HG02840 (cell line): ENCODE measurements at regions not wholly inside any gene's neighbourhood (a gene's known extent, or its start where the extent isn't known, plus 50 kb on each side); places are given as distances from the start of the nearest gene placed in this dataset.

Experiments
- ATAC-seq: cut with Tn5 transposase; IDR thresholded peaks from one replicate; pipeline ENCODE4 v1.9.1; 2021; ENCODE audit warnings: mild to moderate bottlenecking, moderate library complexity, moderate number of reproducible peaks; ENCODE audit not compliant: unreplicated experiment, low FRiP score

DNA sequence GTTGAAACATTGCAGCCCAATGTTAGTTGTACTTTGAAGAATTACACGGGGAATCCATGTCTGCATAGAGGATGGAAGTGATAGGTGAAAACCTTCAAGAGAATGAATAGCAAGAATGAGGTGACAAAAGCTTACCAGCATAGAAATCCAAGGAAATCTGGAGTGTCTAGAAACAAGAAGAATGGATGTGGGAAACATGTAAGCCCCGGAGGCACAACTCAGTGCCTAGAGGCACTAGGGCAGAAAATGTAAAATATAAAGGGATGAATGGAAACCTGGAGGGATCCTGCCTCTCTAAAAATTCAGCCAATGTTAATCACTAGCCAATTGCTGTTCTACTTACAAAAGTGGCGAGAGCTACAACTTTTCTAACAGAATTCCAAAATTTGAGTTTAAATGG is 619.0 kb downstream of the TBL1XR1 start:
- ATAC-seq: no peak

DNA sequence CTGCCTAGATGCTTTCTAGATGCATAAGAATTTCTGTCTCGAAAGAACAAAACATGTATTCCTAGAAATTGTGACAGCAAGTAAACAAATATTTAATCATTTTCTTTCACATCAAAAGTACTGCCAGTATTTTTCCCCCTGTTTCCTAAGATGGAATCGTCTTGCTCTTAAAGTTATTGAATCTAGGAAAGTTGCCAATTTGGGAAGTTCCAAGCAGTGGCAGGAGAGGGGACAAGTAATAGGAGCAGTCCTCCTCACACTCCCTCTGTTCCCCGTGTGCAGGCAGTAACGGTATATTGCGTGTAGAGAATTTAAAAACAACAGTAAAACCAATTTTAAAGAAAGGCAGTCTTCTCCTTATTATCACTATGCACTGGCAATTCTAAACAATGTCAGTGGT is 619.8 kb downstream of the TBL1XR1 start:
- ATAC-seq: no peak

DNA sequence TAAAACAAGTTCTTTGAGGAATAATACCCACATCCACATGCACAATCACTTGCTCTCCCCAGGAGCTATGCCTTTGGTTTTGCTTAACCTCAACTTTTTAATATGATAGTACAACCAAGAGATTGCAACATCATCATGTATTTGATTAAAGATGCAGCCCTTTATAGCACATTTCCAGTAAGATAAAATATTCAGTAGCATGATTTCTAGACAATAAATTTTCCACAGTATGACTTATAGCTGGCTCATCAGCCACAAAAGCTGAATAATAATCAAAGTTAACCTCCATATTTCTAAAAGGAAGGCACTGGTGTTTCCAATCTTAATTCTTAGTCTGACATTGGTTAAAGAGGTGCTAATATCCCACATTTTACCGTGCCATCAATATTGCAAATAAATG is 622.5 kb downstream of the TBL1XR1 start:
- no peak for ATAC-seq

DNA sequence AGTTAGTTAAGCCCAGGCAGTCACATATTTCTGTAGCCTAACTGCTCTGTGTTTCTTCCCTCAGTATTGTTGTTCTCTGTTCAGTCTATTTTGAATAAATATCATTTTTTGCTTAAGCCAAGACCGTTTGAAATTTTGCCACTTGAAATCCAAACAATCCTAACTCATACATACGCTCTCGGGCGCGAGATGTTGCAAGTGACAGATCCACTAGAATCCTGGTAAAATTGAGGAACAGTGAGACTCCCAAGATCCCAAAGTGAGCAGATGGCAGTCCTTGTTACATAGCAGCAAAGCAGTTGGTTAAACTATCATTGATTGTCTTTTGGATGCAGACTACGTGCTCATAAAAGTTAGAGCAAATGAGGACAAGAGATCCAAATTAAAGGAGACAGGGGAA is 625.4 kb downstream of the TBL1XR1 start:
- no peak for ATAC-seq

DNA sequence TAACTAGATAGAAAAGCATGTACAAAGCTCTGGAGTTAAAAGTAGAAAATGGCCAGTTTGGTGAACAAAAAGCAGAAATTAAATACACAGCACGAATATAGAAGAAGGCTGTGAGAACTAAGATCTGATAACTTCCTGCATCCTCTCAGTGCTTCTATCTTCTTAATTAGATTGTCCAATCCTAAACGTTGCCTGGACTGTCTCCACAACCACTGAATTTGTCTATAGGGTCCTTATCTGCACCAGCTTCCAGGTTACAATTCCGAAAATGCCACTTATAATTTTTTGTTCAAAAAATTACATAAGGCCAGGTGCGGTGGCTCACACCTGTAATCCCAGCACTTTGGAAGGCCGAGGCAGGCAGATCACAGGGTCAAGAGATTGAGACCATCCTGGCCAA is 626.3 kb downstream of the TBL1XR1 start:
- no peak for ATAC-seq

DNA sequence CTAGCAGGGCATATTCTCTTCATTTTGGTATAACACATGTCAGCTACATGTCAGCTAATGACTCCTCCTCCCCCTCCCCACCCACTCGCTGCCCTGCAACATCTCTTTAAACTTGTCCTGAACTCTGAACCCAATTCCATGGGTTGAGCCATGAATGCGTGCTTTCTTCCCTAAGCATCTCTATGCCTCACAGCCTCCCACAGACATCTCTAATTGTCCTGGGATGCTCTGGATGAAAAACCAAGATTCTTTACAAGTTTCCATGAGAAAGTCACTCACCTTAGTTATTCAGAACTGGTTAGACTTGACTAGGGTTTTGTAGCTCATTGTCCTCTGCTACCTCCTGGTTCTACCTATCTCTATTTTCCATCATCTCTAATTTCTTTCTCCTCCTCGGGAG is 629.1 kb downstream of the TBL1XR1 start:
- ATAC-seq: no peak

DNA sequence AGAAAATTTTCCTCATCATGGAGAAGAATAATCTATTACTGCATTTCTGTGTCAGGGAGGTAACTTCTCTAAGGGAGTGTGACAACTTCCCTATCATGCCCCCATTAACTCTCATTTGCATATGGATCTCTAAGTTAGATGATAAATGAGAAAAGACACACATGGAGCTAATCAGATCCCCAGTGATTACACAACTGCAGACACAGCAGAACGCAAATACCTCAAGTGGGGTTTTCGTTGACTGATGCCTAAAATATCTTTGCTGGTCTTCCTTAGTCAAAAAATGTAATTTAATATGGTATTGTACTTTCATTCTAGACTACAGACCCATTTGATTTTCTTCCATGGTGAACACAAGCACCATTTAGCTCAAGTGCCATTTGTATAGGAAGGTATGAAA is 630.5 kb downstream of the TBL1XR1 start:
- ATAC-seq: no peak

DNA sequence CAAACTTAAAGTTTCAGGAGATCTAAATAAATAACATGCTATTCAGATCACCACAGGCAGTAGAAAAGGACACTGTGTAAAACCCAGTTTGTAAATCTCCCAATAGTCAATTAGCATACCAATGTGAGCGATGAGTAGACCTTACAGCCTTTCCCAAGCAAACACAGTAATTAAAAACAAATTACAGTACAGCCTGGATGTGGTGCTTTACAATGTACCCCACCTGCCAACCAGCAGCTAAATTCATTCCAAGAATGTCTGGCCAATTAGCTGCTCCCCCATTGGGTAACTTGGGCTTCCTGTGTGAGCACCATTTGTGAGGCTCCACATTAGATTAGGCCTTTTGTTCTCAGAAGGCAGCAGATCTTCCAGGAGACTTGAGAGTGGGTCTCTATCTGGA is 635.0 kb downstream of the TBL1XR1 start:
- no peak for ATAC-seq

DNA sequence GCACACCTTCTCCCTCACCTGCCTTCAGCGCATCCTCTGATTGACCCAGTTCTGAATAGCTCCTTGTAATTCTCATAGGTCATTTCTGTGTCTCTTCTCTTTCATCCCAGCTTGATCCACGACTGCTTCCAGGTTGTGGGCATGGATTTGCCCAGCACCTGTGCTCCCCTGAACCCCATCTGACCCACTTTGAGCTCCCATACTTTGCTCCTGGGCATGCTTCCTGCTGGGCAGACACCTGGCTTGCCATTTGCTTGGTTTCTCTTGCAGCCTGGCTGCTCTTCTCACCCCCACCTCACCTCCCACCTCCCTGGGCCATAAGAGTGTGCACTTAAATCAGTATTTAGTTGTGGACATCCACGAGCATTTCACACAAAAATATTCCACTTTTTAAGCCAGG is 635.5 kb downstream of the TBL1XR1 start:
- no peak for ATAC-seq

DNA sequence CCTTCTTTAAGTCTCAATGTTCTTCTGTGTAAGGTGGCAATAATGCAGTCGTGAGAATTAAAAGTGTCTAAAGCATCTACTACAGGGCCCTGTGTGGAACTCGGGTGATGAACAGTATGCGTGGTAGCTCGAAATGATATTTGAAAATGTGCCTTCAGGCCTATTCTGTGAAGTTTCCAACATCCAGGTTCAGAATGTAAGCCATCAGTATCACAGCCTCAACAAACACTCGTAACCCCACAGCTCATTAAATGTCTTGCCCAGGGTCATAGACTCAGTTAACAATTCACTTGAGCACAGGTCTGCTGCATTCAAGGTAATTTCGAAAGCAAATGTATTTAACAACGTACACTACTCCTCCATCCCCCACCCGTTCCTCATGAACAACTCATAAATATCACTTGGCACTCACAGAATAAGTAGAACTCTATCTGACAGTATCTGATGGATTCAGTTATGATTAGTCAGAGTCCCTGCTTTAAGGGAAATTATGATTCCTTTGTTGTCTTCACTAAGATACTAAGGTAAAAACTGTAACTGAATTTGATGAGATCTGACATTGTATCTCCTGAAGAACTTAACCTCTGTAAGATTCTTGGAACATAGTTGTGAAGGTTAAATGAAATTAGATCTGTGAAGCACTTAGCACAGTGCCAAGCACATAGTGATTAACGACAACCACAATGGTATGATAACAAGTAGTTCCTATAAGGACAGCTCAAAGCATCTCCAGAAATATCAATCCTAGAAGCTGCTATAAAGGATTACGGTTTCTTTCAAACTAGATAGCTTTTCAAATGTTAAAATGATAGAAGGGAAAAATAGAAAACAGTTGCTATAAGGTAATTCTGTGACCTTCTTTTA is 642.3 kb downstream of the TBL1XR1 start:
- no peak for ATAC-seq

DNA sequence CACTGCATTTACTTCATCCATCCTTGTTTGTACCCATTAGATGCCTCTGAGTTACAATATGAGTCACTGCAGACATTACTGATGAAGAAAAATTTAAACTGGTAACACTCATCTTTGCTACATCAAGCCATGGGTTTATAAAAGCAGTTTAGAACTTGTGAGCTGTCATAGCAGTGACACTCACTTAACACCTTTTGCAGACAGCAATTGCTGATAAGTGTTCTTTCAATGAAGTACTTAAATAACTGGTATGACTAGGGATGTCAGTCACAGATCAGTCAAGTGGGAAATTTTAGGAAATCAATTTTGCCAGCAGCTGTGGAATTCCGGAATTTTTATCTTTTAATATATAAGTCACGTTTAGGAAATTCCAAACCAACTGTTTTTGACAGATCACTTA is 643.0 kb downstream of the TBL1XR1 start:
- no peak for ATAC-seq

DNA sequence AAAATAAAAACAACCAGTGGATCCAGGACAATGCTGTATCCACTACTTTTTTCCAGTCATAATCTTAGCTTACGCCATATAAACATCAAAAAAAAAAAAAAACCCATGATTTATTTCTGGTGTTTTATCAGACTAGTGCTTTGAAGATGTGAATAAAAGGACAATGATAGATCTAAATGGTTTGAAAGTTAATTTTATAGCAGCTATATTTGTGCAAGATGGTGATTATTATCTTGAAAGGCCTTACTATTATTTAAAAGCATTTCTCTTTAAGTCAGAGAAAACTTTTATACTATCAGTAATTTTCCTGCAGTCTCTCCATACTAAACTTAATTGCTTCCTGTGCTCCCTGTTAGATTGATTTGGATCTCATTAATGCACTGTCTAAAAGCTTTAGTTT is 670.3 kb downstream of the TBL1XR1 start:
- no peak for ATAC-seq

DNA sequence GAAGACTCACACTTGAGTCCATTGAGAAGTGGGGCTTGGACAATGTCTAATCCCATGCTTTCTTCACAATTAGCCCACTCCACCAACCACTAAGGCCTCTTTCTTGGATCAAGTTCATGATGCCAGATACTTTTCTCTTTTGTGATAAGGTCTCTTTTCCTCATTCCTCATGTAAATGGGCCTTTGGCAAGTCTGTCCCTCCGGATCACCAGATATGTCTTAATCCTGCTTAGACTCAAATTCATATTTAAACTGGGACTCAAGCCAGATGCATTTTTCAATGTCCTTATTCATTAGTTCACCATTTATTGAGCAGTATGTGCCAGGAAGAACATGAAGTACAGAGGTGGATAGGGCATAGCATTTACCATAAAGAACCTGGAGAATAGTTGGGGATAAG is 671.1 kb downstream of the TBL1XR1 start:
- ATAC-seq: no peak

DNA sequence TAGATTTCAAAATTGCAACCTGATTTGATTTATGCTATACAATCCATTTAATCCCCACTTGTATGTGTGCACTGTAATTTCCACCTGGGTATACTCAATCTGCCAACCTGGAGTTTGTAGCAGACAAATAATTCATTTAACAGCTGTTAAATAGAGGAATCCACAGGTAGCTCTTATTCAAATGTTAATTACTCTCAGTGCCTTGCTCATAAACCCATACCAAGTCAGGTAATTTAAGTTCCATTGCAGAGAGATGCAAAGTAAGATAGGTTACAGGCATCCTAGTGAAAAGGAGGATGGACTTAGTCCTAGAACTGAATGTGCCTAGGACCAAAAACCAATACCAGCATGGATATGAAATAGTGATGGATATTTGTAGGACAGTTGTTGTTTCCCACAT is 674.2 kb downstream of the TBL1XR1 start:
- ATAC-seq: no peak

DNA sequence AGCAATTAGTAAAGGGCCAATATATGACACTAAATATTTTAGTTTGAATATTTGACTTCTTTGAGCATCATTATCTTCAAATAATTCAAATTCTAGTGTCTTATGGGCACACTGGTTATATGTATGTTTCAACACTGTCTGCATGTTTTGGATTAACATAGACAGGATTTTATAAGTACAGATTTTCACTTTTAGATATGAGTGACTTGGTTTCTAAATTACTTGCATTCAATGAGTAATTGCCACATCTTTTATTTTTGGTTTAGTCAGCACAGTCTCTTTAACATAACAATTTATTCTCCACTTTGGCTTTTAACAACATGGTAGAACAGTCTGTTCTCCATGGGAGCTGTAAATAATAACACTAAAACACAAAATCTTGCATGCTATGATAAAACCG is 674.8 kb downstream of the TBL1XR1 start:
- ATAC-seq: no peak

DNA sequence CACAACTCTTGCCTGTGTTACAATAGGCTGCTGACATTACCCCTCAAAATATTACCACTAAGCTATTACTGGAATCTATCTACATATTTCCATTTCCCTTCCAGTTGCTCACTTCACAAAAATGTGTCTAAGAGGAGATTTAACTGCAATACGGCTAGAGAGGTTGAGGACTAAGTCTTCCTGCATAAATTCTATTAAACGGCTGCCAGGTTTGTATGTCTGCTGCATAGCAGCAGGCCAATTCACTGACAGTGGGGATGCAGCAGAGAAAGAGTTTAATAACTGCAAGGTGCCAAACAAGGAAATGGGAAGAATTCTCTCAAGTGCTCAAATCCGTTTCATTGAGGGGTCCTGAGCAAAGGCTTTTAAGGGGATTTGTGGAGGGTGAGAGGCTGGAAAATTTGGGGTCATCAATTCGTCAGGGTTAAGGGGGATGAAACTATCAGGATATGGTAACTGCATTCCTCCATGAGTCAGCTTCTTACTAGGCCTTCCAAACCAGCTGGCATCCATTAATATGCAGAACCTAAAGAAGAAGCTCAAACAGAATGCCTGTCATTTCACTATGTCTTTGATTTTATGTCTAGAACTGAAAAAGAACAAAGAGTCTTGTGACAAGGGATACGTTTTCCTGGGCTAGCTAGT is 675.6 kb downstream of the TBL1XR1 start:
- no peak for ATAC-seq

DNA sequence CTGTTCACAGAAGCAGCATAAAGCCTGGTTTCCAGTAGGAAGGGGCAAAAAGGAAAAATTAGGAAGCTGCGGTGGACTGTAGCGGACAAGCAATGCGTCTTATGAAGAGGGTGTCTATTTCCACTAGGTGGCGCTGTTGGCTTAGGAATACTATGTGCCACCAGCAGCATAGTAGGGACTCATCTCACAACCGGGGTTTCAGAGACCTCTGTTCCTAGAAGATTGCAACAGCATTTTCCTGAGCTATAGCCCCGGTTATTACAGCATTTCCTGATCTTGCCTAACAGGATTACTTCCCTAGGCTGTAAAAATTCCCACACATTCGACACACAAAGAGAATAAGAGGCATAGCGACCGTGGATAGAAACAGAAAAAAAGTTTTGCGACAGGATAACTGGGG is 683.0 kb downstream of the TBL1XR1 start:
- no peak for ATAC-seq

DNA sequence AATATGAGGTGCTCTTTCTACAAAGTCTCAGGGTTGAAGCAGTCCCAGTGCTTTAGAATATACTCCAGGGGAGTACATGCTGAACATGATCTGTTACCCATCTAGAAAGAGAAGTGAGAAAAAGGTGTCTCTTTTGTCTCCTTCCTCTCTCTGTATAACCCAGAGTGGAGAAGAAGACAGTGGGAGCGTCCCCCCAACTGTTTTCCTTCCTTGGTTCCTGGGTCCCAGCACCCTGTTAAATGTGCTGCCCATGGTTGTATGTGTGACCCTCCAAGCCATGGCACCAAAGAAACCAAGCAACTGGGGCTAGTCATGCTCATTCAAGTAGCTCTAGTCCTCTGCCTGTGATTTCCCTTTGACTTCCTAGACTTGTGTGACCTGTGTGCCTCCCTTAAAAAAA is 683.7 kb downstream of the TBL1XR1 start:
- ATAC-seq: no peak

DNA sequence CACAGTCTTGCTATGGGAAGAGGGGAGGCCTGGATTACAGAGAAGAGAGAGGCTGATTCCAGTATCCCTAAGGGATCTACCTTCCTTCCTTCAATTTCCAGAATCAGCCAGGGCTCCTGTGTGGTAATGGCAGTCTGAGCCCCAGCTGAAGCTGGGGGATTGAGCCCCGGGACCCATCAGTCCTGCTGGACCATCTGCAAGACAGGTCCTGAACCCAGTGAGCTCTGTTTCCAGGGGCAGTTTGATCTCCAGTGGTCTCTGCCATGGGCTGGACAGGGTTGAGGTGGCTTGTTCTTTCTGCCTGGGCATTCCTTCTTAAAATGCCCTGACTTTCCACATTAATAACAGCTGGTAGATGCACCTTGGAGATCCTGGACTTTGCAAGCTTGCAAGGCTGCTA is 685.2 kb downstream of the TBL1XR1 start:
- no peak for ATAC-seq

DNA sequence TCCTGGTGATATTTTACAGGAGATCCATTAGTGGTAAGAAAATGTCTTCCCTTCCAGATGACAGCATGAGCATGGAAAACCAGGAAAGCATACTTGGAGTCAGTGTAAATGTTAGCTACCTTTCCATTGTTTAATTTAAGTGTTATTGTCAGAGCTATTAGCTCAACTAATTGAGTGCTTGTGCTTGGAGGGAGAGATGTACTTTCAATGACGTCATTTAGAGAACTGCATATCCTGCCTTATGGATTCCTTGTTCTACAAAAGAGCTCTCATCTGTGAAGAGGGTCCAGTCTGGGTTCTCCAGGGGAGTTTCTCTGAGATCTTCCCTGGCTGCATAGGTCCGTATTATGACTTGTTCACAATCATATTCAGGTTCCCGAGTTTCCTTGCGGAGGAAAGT is 687.2 kb downstream of the TBL1XR1 start:
- no peak for ATAC-seq

DNA sequence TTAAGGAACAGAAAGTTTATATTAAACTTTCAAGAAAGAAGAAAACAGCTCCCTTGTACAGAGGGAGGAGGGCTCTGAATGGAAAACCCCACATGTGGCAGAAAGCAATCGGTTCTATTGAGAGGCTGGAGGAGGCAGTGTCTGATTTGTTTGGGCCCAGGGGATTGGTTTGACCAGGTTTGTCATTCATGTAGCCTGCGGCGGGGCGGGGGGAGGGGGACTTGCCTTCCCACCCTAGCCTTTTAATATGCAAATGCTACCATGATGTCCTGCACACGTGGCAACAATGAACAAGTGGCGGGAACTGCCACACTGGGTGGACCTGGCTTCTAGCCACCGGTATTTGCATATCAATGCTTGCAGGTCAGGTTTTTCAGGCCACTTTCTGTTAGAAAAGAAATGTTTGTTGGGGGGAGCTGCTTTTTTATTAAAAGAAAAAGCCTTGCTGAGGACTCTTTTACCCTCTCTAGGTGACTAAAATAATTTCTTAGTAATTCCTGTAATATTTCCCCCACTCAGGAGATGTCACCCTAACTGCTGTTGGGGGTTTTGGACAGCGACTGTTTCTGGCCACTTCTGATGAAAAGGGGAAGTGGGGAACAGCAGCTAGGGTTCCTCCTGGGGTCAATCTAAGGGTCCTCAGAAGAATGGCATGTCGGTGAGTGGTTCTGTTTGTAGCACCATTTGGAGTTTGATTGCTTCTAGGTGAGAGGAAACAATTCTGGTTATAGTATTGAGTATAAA is 691.2 kb downstream of the TBL1XR1 start:
- ATAC-seq: no peak

DNA sequence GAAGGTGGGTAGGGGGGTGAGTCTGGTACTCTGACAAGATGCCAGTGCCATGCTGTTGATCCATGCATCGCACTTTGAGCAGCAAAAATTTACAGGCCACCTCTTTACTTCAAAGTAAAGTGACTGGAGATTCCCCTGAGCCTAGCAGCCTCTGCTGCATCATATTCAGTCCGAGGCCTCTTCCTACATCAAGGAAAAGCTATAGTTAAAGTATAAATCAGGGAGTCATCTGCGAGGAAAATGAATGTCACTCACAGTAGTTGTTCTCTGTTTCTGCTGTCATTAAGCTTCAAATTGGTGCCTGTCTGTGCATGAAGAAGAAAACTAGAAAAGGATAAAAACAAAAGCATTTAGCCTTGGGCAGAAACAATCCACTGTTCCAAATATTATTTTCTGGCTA is 706.2 kb downstream of the TBL1XR1 start:
- ATAC-seq: no peak
